ENCODE measurements at regions not wholly inside any gene's neighbourhood (a gene's known extent, or its start where the extent isn't known, plus 50 kb on each side); places are given as distances from the start of the nearest gene placed in this dataset.
"Not testable (repeated sequence)": the region's sequence is repeated elsewhere in the genome, so short reads cannot be mapped to it uniquely, and the experiment has no call there.

- Histone ChIP-seq H3K27me3 (ENCODE audit: insufficient read depth, insufficient read length) (peaks cover 10% of the 10 kb centered on the region), H3K4me1 (ENCODE audit: insufficient read depth, insufficient read length) (peaks cover 3% of the 10 kb centered on the region), H3K9ac (ENCODE audit: insufficient read length, low read depth) (no peak overlapping the region), H3K4me3 (ENCODE audit: insufficient read length, low read depth) (no peak overlapping the region), H3K9me3 (ENCODE audit: insufficient read depth, low read length) (no peaks in the 10 kb centered on the region), H3K36me3 (ENCODE audit: insufficient read depth, insufficient read length, low read length) (no peaks in the 10 kb centered on the region)
- TF ChIP-seq SUZ12 (IDR thresholded peaks at IDR 0.05; ENCODE audit: extremely low read depth, insufficient read depth, insufficient read length) = no peak
- TF ChIP-seq YY1 (IDR thresholded peaks at IDR 0.05; ENCODE audit: insufficient read depth, insufficient read length) = no peak
- TF ChIP-seq ZNF274 (IDR thresholded peaks at IDR 0.05; ENCODE audit: low read depth, low read length) = no peak
- no peak for DNase-seq (ENCODE audit: low read depth, low spot score)
Observed at GRCh38 chr7:66517212-66517909, 111.3 kb upstream of the KCTD7 start.

- no peak overlapping the region for H3K4me3 ChIP-seq (ENCODE audit: insufficient read length, low read depth)
- no peak overlapping the region for H3K9ac ChIP-seq (ENCODE audit: insufficient read length, low read depth)
- DNase-seq (ENCODE audit: low read depth, low spot score) = no peak
- H3K36me3 ChIP-seq (ENCODE audit: insufficient read depth, insufficient read length, low read length) = no peaks in the 10 kb centered on the region
- peaks cover 12% of the 10 kb centered on the region for H3K27me3 ChIP-seq (ENCODE audit: insufficient read depth, insufficient read length)
- H3K9me3 ChIP-seq (ENCODE audit: insufficient read depth, low read length) = no peaks in the 10 kb centered on the region
- TF ChIP-seq ZNF274 (IDR thresholded peaks at IDR 0.05; ENCODE audit: low read depth, low read length) (no peak), SUZ12 (IDR thresholded peaks at IDR 0.05; ENCODE audit: extremely low read depth, insufficient read depth, insufficient read length) (no peak), YY1 (IDR thresholded peaks at IDR 0.05; ENCODE audit: insufficient read depth, insufficient read length) (no peak)
- peaks cover 5% of the 10 kb centered on the region for H3K4me1 ChIP-seq (ENCODE audit: insufficient read depth, insufficient read length)
Observed at GRCh38 chr7:66518151-66518691, 110.5 kb upstream of the KCTD7 start.

- Histone ChIP-seq H3K4me3 (ENCODE audit: insufficient read length, low read depth) (no peak overlapping the region), H3K9me3 (ENCODE audit: insufficient read depth, low read length) (no peaks in the 10 kb centered on the region), H3K4me1 (ENCODE audit: insufficient read depth, insufficient read length) (peaks cover 5% of the 10 kb centered on the region), H3K27me3 (ENCODE audit: insufficient read depth, insufficient read length) (peaks cover 12% of the 10 kb centered on the region), H3K36me3 (ENCODE audit: insufficient read depth, insufficient read length, low read length) (no peaks in the 10 kb centered on the region), H3K9ac (ENCODE audit: insufficient read length, low read depth) (no peak overlapping the region)
- TF ChIP-seq YY1 (IDR thresholded peaks at IDR 0.05; ENCODE audit: insufficient read depth, insufficient read length) = no peak
- DNase-seq (ENCODE audit: low read depth, low spot score) = no peak
Observed at GRCh38 chr7:66521675-66522074, 107.0 kb upstream of the KCTD7 start.

GRCh38 chr7:66522518-66522917 lies 106.2 kb upstream of the KCTD7 start:
- Histone ChIP-seq H3K9me3 (ENCODE audit: insufficient read depth, low read length) (no peaks in the 10 kb centered on the region), H3K27me3 (ENCODE audit: insufficient read depth, insufficient read length) (peaks cover 12% of the 10 kb centered on the region), H3K4me1 (ENCODE audit: insufficient read depth, insufficient read length) (peaks cover 5% of the 10 kb centered on the region), H3K4me3 (ENCODE audit: insufficient read length, low read depth) (no peak overlapping the region), H3K9ac (ENCODE audit: insufficient read length, low read depth) (no peak overlapping the region), H3K36me3 (ENCODE audit: insufficient read depth, insufficient read length, low read length) (no peaks in the 10 kb centered on the region)
- no peak for DNase-seq (ENCODE audit: low read depth, low spot score)
- no peak for TF ChIP-seq ZNF274 (IDR thresholded peaks at IDR 0.05; ENCODE audit: low read depth, low read length)
- TF ChIP-seq SUZ12 (IDR thresholded peaks at IDR 0.05; ENCODE audit: extremely low read depth, insufficient read depth, insufficient read length) = no peak
- TF ChIP-seq YY1 (IDR thresholded peaks at IDR 0.05; ENCODE audit: insufficient read depth, insufficient read length) = no peak

- no peaks in the 10 kb centered on the region for H3K36me3 ChIP-seq (ENCODE audit: insufficient read depth, insufficient read length, low read length)
- TF ChIP-seq ZNF274 (IDR thresholded peaks at IDR 0.05; ENCODE audit: low read depth, low read length) (no peak), SUZ12 (IDR thresholded peaks at IDR 0.05; ENCODE audit: extremely low read depth, insufficient read depth, insufficient read length) (no peak), YY1 (IDR thresholded peaks at IDR 0.05; ENCODE audit: insufficient read depth, insufficient read length) (no peak)
- no peak overlapping the region for H3K9ac ChIP-seq (ENCODE audit: insufficient read length, low read depth)
- H3K4me1 ChIP-seq (ENCODE audit: insufficient read depth, insufficient read length) = peaks cover 5% of the 10 kb centered on the region
- peaks cover 12% of the 10 kb centered on the region for H3K27me3 ChIP-seq (ENCODE audit: insufficient read depth, insufficient read length)
- no peaks in the 10 kb centered on the region for H3K9me3 ChIP-seq (ENCODE audit: insufficient read depth, low read length)
- H3K4me3 ChIP-seq (ENCODE audit: insufficient read length, low read depth) = no peak overlapping the region
- no peak for DNase-seq (ENCODE audit: low read depth, low spot score)
Observed at GRCh38 chr7:66523409-66523808, 105.3 kb upstream of the KCTD7 start.

- no peak for DNase-seq (ENCODE audit: low read depth, low spot score)
- H3K27me3 ChIP-seq (ENCODE audit: insufficient read depth, insufficient read length) = peaks cover 12% of the 10 kb centered on the region
- H3K4me1 ChIP-seq (ENCODE audit: insufficient read depth, insufficient read length) = peaks cover 9% of the 10 kb centered on the region
- no peaks in the 10 kb centered on the region for H3K36me3 ChIP-seq (ENCODE audit: insufficient read depth, insufficient read length, low read length)
- no peak overlapping the region for H3K9ac ChIP-seq (ENCODE audit: insufficient read length, low read depth)
- H3K9me3 ChIP-seq (ENCODE audit: insufficient read depth, low read length) = no peaks in the 10 kb centered on the region
- TF ChIP-seq SUZ12 (IDR thresholded peaks at IDR 0.05; ENCODE audit: extremely low read depth, insufficient read depth, insufficient read length) (no peak), YY1 (IDR thresholded peaks at IDR 0.05; ENCODE audit: insufficient read depth, insufficient read length) (no peak), ZNF274 (IDR thresholded peaks at IDR 0.05; ENCODE audit: low read depth, low read length) (no peak)
- no peak overlapping the region for H3K4me3 ChIP-seq (ENCODE audit: insufficient read length, low read depth)
Observed at GRCh38 chr7:66524738-66525137, 103.9 kb upstream of the KCTD7 start.

GRCh38 chr7:66526782-66527181 lies 101.9 kb upstream of the KCTD7 start:
- not testable (repeated sequence) for H3K36me3 ChIP-seq (ENCODE audit: insufficient read depth, insufficient read length, low read length); H3K4me3 ChIP-seq (ENCODE audit: insufficient read length, low read depth); H3K9me3 ChIP-seq (ENCODE audit: insufficient read depth, low read length); H3K4me1 ChIP-seq (ENCODE audit: insufficient read depth, insufficient read length); DNase-seq (ENCODE audit: low read depth, low spot score); H3K9ac ChIP-seq (ENCODE audit: insufficient read length, low read depth); H3K27me3 ChIP-seq (ENCODE audit: insufficient read depth, insufficient read length)
